Gastrocnemius medialis (tissue), 4 donors: ENCODE measurements at regions not wholly inside any gene's neighbourhood (a gene's known extent, or its start where the extent isn't known, plus 50 kb on each side); places are given as distances from the start of the nearest gene placed in this dataset.

Experiments
- POLR2A ChIP-seq, 2 donors: fragments of 450-650 bp; IDR thresholded peaks; one replicate each; pipeline ENCODE4 v1.6.1; 2017; ENCODE audit warnings: antibody characterized with exemption in 2 of 2, mild to moderate bottlenecking in 2 of 2, moderate library complexity in 2 of 2
- TF ChIP-seq, protein P1 (sequence below), 5 experiments: fragments of 450-650 bp in 3 of 5; fragments of 200-600 bp in 2 of 5; sonication (generic) in 2 of 5; IDR thresholded peaks in 4 of 5; conservative IDR thresholded peaks in 1 of 5; 1 replicate in 4 of 5; 2 replicates in 1 of 5; pipeline ENCODE4 v1.5.1; 2016 to 2019; ENCODE audit warnings: antibody characterized with exemption in 5 of 5, mild to moderate bottlenecking in 3 of 5, moderate library complexity in 3 of 5

DNA sequence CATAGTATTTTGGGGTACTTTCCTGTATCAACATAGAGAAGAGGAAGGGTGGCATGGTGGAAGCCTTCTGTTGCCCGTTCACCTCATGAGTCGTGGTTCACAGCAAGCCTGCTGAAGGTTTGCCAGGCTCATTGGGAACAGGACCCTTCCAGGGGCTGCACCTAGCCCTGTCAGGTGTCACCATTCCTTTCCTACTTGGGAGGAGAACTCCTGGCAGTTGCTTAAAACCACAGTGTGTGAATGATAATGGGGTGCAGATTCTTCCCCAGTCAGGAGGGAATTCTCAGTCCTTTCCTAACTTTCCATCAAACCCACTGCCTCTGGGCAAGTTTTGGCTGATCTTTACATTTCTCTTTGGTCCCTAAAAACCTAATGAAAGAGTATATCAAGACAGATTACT lies 99.4 kb upstream of the CTNND2 start:
- TF ChIP-seq, protein P1, sequence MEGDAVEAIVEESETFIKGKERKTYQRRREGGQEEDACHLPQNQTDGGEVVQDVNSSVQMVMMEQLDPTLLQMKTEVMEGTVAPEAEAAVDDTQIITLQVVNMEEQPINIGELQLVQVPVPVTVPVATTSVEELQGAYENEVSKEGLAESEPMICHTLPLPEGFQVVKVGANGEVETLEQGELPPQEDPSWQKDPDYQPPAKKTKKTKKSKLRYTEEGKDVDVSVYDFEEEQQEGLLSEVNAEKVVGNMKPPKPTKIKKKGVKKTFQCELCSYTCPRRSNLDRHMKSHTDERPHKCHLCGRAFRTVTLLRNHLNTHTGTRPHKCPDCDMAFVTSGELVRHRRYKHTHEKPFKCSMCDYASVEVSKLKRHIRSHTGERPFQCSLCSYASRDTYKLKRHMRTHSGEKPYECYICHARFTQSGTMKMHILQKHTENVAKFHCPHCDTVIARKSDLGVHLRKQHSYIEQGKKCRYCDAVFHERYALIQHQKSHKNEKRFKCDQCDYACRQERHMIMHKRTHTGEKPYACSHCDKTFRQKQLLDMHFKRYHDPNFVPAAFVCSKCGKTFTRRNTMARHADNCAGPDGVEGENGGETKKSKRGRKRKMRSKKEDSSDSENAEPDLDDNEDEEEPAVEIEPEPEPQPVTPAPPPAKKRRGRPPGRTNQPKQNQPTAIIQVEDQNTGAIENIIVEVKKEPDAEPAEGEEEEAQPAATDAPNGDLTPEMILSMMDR (IDR thresholded peaks at IDR 0.05 in 4 of 5, conservative IDR thresholded peaks at IDR 0.05 in 1 of 5), result no peak
- no peak for TF ChIP-seq POLR2A (IDR thresholded peaks at IDR 0.05)
